HUES48 (cell line): ENCODE measurements at regions not wholly inside any gene's neighbourhood (a gene's known extent, or its start where the extent isn't known, plus 50 kb on each side); places are given as distances from the start of the nearest gene placed in this dataset.

Source experiments
- H3K27ac ChIP-seq: one replicate; pipeline ENCODE4 v1.7.0; 2013; ENCODE audit warnings: low read depth, low read length, inconsistent platforms
- H3K27me3 ChIP-seq: 2 replicates; pipeline ENCODE4 v1.6.1; 2013; ENCODE audit warnings: mild to moderate bottlenecking, low read length; ENCODE audit not compliant: control insufficient read depth, insufficient read depth
- H3K36me3 ChIP-seq: 2 replicates; pipeline ENCODE4 v1.6.1; 2013; ENCODE audit warnings: low read length; ENCODE audit not compliant: control insufficient read depth, insufficient read depth
- H3K4me1 ChIP-seq: 2 replicates; pipeline ENCODE4 v1.6.1; 2013; ENCODE audit warnings: mild to moderate bottlenecking, low read length; ENCODE audit not compliant: control insufficient read depth, insufficient read depth
- H3K4me3 ChIP-seq: 2 replicates; pipeline ENCODE4 v1.5.1; 2013; ENCODE audit warnings: mild to moderate bottlenecking, low read depth, low read length
- H3K9ac ChIP-seq: 2 replicates; pipeline ENCODE4 v1.6.1; 2013; ENCODE audit warnings: mild to moderate bottlenecking, low read depth, low read length, moderate library complexity
- H3K9me3 ChIP-seq: 2 replicates; pipeline ENCODE4 v1.6.1; 2013; ENCODE audit warnings: low read length; ENCODE audit not compliant: control insufficient read depth, insufficient read depth

- H3K9me3 ChIP-seq: no peaks in the 10 kb centered on the region
- H3K27ac ChIP-seq: no peak overlapping the region
- H3K36me3 ChIP-seq: no peaks in the 10 kb centered on the region
Measured at GRCh38 chr9:28005779-28006178, 432.5 kb upstream of the C9orf72 start.

GRCh38 chr9:28007097-28007817 lies 434.0 kb upstream of the C9orf72 start:
- H3K36me3 ChIP-seq: no peaks in the 10 kb centered on the region
- no peaks in the 10 kb centered on the region for H3K27me3 ChIP-seq
- H3K9ac ChIP-seq: no peak overlapping the region
- H3K9me3 ChIP-seq: no peaks in the 10 kb centered on the region
- H3K4me3 ChIP-seq: no peak overlapping the region
- H3K27ac ChIP-seq: no peak overlapping the region
- peaks cover 15% of the 10 kb centered on the region for H3K4me1 ChIP-seq

More at GRCh38 chr9:28005779-28006178, 432.5 kb upstream of the C9orf72 start:
- no peak overlapping the region for H3K4me3 ChIP-seq
- no peak overlapping the region for H3K9ac ChIP-seq
- H3K4me1 ChIP-seq: peaks cover 15% of the 10 kb centered on the region
- H3K27me3 ChIP-seq: no peaks in the 10 kb centered on the region

GRCh38 chr9:28014212-28014611 lies 440.9 kb upstream of the C9orf72 start:
- Histone ChIP-seq H3K27me3 (no peaks in the 10 kb centered on the region), H3K4me1 (peaks cover 5% of the 10 kb centered on the region; the same call in 1 of the 2 replicates), H3K4me3 (no peak overlapping the region), H3K36me3 (no peaks in the 10 kb centered on the region), H3K27ac (no peak overlapping the region), H3K9ac (no peak overlapping the region), H3K9me3 (no peaks in the 10 kb centered on the region)

GRCh38 chr9:28024676-28025075 lies 451.4 kb upstream of the C9orf72 start:
- H3K9me3 ChIP-seq: no peaks in the 10 kb centered on the region
- no peaks in the 10 kb centered on the region for H3K27me3 ChIP-seq
- no peak overlapping the region for H3K27ac ChIP-seq
- H3K4me3 ChIP-seq: no peak overlapping the region
- no peak overlapping the region for H3K9ac ChIP-seq
- H3K36me3 ChIP-seq: no peaks in the 10 kb centered on the region
- H3K4me1 ChIP-seq: 0 out of 2 replicates have a peak, but pooled peaks cover 7% of the 10 kb centered on the region

GRCh38 chr9:28025186-28025585 lies 451.9 kb upstream of the C9orf72 start:
- Histone ChIP-seq H3K27me3 (no peaks in the 10 kb centered on the region), H3K36me3 (no peaks in the 10 kb centered on the region), H3K9me3 (no peaks in the 10 kb centered on the region), H3K9ac (no peak overlapping the region), H3K4me1 (0 out of 2 replicates have a peak, but pooled peaks cover 7% of the 10 kb centered on the region), H3K27ac (no peak overlapping the region), H3K4me3 (no peak overlapping the region)

- no peaks in the 10 kb centered on the region for H3K36me3 ChIP-seq
- H3K27ac ChIP-seq: peak overlapping the region; percentile 5
- no peak overlapping the region for H3K4me3 ChIP-seq
Measured at GRCh38 chr9:28031521-28032267, 458.4 kb upstream of the C9orf72 start.

GRCh38 chr9:28032268-28032590 lies 458.9 kb upstream of the C9orf72 start:
- H3K4me3 ChIP-seq: no peak overlapping the region
- H3K9ac ChIP-seq: no peak overlapping the region
- no peaks in the 10 kb centered on the region for H3K9me3 ChIP-seq
- no peaks in the 10 kb centered on the region for H3K27me3 ChIP-seq
- H3K36me3 ChIP-seq: no peaks in the 10 kb centered on the region
- peaks cover 12% of the 10 kb centered on the region for H3K4me1 ChIP-seq
- H3K27ac ChIP-seq: no peak overlapping the region

More at GRCh38 chr9:28031521-28032267, 458.4 kb upstream of the C9orf72 start:
- Histone ChIP-seq H3K27me3 (no peaks in the 10 kb centered on the region), H3K4me1 (peaks cover 12% of the 10 kb centered on the region), H3K9ac (no peak overlapping the region), H3K9me3 (no peaks in the 10 kb centered on the region)

GRCh38 chr9:28034242-28034641 lies 461.0 kb upstream of the C9orf72 start:
- H3K27me3 ChIP-seq: no peaks in the 10 kb centered on the region
- no peak overlapping the region for H3K27ac ChIP-seq
- no peak overlapping the region for H3K4me3 ChIP-seq
- H3K9me3 ChIP-seq: no peaks in the 10 kb centered on the region
- H3K36me3 ChIP-seq: no peaks in the 10 kb centered on the region
- H3K4me1 ChIP-seq: peaks cover 12% of the 10 kb centered on the region
- H3K9ac ChIP-seq: no peak overlapping the region

- Histone ChIP-seq H3K4me1 (no peaks in the 10 kb centered on the region), H3K27ac (no peak overlapping the region), H3K27me3 (no peaks in the 10 kb centered on the region), H3K4me3 (no peak overlapping the region), H3K9me3 (no peaks in the 10 kb centered on the region), H3K36me3 (no peaks in the 10 kb centered on the region), H3K9ac (no peak overlapping the region)
Measured at GRCh38 chr9:28037968-28038367, 464.7 kb upstream of the C9orf72 start.

- no peaks in the 10 kb centered on the region for H3K4me1 ChIP-seq
- H3K27ac ChIP-seq: no peak overlapping the region
- H3K9me3 ChIP-seq: no peaks in the 10 kb centered on the region
- H3K27me3 ChIP-seq: no peaks in the 10 kb centered on the region
- H3K36me3 ChIP-seq: no peaks in the 10 kb centered on the region
- no peak overlapping the region for H3K9ac ChIP-seq
- no peak overlapping the region for H3K4me3 ChIP-seq
Measured at GRCh38 chr9:28045051-28045450, 471.8 kb upstream of the C9orf72 start.

GRCh38 chr9:28050046-28050445 lies 476.8 kb upstream of the C9orf72 start:
- Histone ChIP-seq H3K27me3 (no peaks in the 10 kb centered on the region), H3K36me3 (no peaks in the 10 kb centered on the region), H3K27ac (no peak overlapping the region), H3K4me3 (no peak overlapping the region), H3K9me3 (no peaks in the 10 kb centered on the region), H3K9ac (no peak overlapping the region), H3K4me1 (peaks cover 5% of the 10 kb centered on the region; the same call in 1 of the 2 replicates)
